Hematopoietic multipotent progenitor cell treated with erythropoietin and hydrocortisone succinate and interleukin-3 and kit ligand, for 15 days (in vitro differentiated cells): ENCODE measurements at regions not wholly inside any gene's neighbourhood (a gene's known extent, or its start where the extent isn't known, plus 50 kb on each side); places are given as distances from the start of the nearest gene placed in this dataset.

Source experiments
- DNase-seq: peaks from one replicate; pipeline ENCODE4 v3.0.0-alpha.2; 2015; ENCODE audit warnings: low spot score

DNA sequence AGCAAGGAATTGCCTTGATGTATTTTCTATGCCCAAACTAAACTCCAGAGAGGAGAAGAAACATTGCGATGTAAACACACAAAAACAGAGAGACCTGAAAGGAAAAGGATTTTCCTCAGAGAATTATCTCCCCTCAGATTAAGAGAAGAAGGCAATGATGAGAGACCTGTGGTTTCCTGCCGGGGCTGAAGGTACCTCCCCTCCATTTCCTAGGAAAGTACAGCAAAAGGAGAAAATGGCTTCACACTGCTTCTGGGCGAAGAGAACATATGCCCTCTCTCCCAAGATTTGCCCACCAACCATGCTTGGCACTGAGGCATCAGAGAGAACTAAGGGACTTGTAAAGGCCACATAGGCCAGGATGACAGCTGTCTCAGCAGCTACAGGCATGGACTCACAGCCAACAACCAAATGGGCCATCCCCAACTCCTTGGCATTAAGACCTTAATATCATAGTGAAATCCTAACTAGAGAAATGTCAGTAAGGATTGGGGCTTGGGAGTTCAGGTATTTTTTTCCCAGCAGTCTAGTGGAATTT, 523.0 kb downstream of the PTPRC start:
- DNase-seq: no peak

- DNase-seq: no peak
These were observed 524.4 kb downstream of the PTPRC start for GRCh38 chr1:199163267-199163666.

DNA sequence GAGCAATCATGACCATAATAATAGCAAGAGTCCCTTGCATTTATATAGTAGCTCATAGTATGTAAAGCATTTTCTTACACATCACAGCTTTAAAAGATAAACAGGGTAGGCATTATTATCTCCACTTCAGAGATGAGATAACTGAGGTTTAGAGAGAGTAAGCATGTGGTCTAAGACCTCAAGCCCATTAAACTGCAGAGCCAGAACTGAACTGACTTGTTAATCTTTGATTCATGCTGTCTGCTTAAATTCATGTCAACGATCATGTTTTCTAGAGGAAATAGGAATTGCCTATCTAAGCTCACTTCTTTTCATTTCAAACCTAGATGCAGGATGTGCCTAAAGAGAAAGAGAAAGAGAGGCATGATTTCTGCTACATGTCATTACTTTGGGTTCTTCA, 524.8 kb downstream of the PTPRC start:
- DNase-seq: no peak

GRCh38 chr1:199167460-199167859, 528.6 kb downstream of the PTPRC start:
- no peak for DNase-seq

GRCh38 chr1:199168888-199169585, 530.2 kb downstream of the PTPRC start:
- no peak for DNase-seq

DNA sequence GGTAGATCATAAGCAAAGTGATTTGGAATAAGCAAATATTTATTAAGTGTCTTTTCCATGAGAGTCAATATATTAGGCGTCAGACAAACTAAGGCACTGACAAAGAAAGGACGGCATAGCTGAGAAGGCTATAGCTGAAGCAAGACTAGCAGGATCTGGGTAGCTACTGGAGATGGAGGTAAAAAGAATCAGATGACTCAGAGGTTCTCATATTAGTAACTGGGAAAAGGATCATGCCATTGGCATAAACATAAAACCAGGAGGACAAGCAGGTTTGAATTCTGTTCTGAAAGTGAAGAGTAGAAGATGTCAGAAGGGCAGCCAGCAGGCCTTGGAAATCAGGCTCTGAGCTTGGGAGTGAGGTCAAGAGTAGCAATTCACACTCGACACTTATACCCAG, 531.9 kb downstream of the PTPRC start:
- no peak for DNase-seq

DNA sequence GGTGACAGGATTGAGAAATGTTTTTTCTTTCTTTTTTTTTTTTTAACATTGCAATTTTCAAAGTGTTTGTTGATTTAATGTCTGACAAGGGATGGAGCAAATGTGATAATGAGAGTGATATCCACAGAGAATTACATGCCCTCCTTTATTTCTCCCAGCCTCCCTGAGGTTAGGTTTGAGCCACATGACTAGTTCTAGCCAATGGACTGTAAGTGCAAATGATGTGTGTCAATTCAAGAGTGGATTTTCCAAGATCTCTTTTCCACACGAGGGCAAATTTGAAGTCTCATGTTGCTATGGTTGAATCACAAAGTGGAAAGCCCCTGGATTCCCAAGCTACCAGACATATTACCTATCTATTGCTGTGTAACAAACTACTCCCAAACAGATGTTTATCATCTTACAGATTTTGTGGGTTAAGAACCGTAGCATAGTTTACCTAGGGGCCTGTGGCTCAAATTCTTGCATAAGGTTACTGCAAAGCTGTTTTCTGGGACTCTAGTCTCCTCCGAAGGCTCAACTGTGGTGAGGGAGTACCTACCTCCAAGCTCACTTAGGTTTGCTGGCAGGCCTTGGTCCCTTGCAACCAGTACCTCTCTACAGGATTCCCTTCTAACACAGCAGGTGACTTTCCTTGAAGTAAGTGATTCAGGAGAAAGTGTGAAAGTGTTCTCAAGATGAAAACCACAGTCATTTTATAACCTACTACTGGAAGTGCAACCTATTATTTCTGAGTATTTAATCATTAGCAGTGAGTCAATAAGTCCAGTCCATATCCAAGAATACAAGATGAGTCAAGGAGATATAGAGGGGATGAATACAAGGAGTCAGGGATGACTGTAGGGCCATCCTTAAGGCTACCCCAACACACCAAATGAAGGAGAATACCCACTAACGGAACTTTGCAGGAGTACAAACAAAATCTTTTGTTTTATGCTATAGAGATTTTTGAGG, 533.6 kb downstream of the PTPRC start:
- DNase-seq: no peak

DNA sequence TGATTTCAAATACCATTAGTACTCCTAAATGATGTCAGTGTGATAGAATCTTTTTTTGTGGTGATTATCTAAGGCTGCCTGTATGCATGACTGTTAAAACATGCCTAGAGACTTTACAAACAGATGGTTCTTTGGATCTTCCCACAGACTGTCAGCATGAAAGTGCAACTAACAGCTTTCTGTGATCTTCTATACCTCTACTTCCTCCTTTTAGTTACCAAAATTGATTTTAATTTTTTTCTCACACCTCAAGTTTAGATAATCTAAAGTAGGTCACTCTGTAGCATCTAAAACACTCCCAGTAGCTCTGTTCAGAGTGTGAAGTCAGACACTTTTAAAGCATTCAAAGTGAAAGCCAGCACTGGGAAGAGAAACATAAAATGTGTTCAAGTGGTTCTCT, 534.5 kb downstream of the PTPRC start:
- no peak for DNase-seq

DNA sequence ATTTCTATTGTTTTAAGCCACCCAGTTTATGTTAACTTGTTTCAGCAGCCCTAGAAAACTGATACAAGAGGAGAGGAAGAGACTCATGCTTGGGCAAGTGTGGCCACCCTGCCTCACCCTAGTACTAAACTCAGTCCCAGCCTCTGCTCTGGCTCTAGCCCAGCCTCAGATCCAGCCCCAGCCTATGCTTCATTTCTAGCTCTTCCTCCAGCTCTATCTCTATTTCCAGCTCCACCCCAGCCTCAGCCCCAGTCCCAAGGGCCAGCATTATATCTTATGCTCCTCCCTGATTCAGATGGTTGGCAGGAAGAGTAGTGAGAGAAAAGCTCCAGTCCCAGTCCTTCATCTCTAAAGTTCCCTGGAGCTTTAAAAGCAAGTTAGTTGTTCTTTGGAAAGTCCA, 535.5 kb downstream of the PTPRC start:
- no peak for DNase-seq

DNA sequence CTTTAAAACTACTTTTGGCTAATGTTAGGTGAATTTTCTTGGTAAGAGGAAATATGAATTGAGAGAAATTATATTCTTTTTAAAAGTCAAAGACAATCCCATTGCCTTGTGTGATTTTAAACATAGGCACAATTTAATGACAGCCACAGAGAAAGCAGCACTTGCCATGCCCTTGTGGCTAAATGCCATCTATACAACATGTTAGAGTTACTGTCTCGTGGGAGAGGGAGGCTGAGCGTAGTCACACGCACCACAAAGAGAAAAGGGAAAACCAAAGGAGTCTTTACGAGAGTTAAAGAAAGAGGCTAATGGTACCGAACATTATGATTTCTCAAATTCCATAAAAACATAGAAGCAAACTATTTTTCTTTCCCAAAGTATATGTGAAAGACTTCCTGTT, 537.9 kb downstream of the PTPRC start:
- DNase-seq: no peak

GRCh38 chr1:199177241-199177640, 538.4 kb downstream of the PTPRC start:
- DNase-seq: no peak

GRCh38 chr1:199178646-199179045, 539.8 kb downstream of the PTPRC start:
- no peak for DNase-seq

DNA sequence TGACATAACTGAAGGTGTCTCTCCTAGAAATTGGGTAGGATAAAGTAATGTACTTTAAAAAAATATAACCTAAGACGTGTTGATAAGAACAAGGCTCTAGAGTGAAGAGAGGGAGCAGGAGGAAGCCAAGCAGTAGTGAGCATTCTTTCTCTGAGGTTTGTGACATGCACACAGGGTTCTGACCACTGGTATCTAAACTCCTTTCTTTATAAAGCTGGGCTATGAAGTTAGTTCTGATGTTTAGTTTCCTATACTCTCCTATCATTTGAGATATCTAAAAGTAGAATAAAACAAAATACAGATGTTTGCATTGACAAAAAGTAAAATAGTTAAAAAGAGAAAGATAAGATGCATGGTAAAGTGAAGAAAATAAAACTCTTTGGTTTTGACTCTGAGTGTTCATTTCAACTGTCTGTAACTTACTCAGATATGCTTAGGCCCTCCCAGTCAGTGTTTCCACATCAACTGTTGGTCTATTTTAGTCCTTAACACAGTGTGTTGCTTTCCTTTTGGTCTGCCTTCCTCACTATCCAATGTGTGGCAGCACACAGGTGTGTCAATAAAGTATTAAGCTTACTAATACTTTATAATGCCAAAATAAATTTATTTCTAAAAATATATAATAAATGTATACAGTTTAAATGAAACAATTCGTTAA, 543.5 kb downstream of the PTPRC start:
- no peak for DNase-seq

GRCh38 chr1:199184180-199184579, 545.3 kb downstream of the PTPRC start:
- DNase-seq: no peak

DNA sequence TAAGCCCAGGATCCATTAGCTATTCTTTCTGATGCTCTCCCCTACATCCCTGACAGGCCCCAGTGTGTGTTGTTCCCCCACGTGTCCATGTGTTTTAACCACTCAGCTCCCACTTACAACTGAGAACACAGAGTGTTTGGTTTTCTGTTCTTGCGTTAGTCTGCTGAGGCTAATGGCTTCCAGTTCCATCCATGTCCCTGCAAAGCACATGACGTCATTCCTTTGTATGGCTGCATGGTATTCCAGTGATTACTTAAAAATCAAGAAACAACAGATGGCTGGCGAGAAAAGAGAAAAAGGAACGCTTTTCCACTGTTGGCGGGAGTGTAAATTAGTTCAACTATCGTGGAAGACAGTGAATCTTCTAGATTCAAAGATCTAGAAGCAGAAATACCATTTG, 556.0 kb downstream of the PTPRC start:
- no peak for DNase-seq

- no peak for DNase-seq
These were observed 558.9 kb downstream of the PTPRC start for GRCh38 chr1:199197695-199198094.

- no peak for DNase-seq
These were observed 563.5 kb downstream of the PTPRC start for GRCh38 chr1:199202331-199202730.

DNA sequence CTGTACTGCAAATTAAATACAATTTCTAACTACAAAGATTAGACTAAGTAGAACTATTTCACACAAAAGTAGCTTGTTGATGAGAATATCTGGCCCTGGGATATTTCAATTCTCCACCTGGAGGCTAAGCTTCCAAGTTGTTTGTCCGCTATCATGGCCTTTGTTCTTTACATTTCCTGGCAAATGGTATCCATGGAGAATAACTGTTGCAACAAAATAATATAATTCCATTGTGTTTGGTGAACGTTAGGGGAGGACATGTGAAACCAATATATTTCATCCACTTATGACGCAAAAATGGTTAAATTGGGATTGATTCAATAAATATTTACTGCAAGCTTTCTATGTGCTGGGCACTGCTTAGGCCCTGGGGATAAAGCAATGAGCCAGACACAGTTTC, 565.4 kb downstream of the PTPRC start:
- no peak for DNase-seq

DNA sequence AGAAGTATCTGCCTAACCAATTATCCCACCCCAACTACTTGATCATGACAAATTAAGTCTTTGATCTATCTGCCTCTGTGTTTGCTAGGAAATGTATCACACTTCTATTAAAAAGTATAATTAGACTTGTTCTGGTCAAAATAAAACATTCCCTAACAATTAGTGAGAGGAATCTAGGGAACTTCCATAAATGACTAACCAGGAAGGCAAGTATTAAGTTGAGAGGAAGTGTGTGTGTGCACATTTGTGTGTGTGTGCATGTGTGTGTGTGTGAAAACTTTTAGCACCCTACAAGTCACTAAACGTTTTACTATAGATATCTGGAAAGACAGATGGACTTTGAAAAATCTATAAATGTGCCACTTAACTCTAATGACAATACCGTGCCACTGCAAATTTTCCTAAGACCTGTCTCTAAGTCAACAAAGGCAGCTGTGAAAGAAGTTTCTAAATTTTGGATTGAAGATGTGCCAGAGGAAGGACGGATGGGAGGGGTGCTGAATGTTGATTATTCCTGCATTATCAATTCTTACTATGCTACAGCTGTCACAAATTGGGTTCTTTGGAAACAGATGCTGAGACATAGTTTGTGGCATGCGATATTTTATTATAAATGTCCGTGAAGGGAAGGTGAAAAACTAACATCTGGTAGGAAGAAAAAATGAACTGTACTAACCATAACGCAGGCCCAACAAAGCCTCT, 567.1 kb downstream of the PTPRC start:
- DNase-seq: no peak

DNA sequence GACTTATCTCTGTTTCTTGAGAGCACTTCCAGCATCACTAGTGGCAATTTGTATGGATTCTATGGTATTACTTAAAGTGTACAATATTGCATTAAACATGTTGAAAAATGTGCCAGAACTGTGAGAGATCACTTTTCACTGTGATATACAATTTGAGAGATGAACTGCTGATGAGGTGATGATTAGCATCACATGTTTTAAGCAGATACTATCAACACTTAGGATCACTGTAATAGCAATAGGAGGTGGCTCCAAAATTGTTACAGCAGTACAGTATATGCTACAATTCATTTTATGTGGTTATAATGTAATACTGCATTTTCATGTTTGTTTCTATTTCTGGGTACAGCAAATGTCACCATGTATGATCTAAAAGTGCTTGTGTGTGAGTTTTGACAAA, 570.0 kb downstream of the PTPRC start:
- no peak for DNase-seq

DNA sequence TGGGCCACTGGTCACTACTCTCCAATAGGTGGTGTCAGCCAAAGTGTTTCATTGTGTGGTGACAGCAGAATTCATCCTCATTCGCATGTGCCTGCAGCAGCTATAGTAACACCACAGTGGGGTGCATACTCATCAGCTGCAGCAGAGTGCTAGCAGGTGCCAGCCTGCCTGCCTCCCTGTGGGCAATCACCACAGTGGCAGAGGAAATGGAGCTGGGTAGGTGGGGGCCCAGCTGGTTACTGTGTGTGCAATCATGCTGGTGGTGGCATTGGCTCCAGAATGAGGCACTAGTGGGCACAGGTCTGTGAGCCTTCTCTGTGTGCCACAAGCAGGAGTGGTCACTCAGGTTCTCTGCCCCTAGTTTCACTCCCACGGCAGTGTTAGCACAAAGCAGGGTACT, 579.2 kb downstream of the PTPRC start:
- DNase-seq: no peak

GRCh38 chr1:199218533-199218932, 579.7 kb downstream of the PTPRC start:
- DNase-seq: no peak
